Heart left ventricle (tissue), 16 donors: ENCODE measurements at regions not wholly inside any gene's neighbourhood (a gene's known extent, or its start where the extent isn't known, plus 50 kb on each side); places are given as distances from the start of the nearest gene placed in this dataset.

Experiments
- ATAC-seq, 4 donors: fragments of 200-7000 bp; cut with Tn5 transposase; one replicate each; pipeline ENCODE4 v1.9.1; 2020 to 2022; ENCODE audit warnings: moderate library complexity in 4 of 4, mild to moderate bottlenecking in 3 of 4, moderate number of reproducible peaks in 1 of 4
- DNase-seq, 5 donors: peaks; one replicate each; pipeline ENCODE4 v3.0.0-alpha.2; 2020
- H3K27ac ChIP-seq, 12 donors: fragments of 200-600 bp; sonication (generic) in 4 of 12; one replicate each; pipeline versions ENCODE4 v1.5.0 to v1.8.0; 2016 to 2022; ENCODE audit warnings: mild to moderate bottlenecking in 2 of 12
- H3K27me3 ChIP-seq, 9 donors: fragments of 200-600 bp; sonication (generic) in 2 of 9; one replicate each; pipeline versions ENCODE4 v1.5.1 to v1.8.0; 2016 to 2022; ENCODE audit warnings: mild to moderate bottlenecking in 3 of 9
- H3K36me3 ChIP-seq, 9 donors: fragments of 200-600 bp; sonication (generic) in 2 of 9; one replicate each; pipeline versions ENCODE4 v1.5.0 to v1.8.0; 2018 to 2022; ENCODE audit warnings: mild to moderate bottlenecking in 2 of 9
- H3K4me1 ChIP-seq, 12 donors: fragments of 200-600 bp; sonication (generic) in 4 of 12; one replicate each; pipeline versions ENCODE4 v1.5.0 to v1.8.0; 2016 to 2022; ENCODE audit warnings: mild to moderate bottlenecking in 3 of 12
- H3K4me3 ChIP-seq, 12 donors: fragments of 200-600 bp; sonication (generic) in 4 of 12; one replicate each; pipeline versions ENCODE4 v1.5.0 to v1.8.0; 2017 to 2022; ENCODE audit warnings: mild to moderate bottlenecking in 9 of 12, moderate library complexity in 4 of 12
- H3K9me3 ChIP-seq, 12 donors: fragments of 200-600 bp; sonication (generic) in 4 of 12; one replicate each; pipeline versions ENCODE4 v1.5.0 to v1.8.0; 2016 to 2022; ENCODE audit warnings: mild to moderate bottlenecking in 1 of 12
- CTCF ChIP-seq, 12 donors: fragments of 200-600 bp; sonication (generic) in 4 of 12; IDR thresholded peaks; one replicate each; pipeline versions ENCODE4 v1.5.0 to v1.8.0; 2018 to 2022; ENCODE audit warnings: antibody characterized with exemption in 12 of 12, mild to moderate bottlenecking in 5 of 12
- POLR2A ChIP-seq, 2 donors: fragments of 450-650 bp; IDR thresholded peaks; one replicate each; pipeline ENCODE4 v1.6.1; 2017; ENCODE audit warnings: antibody characterized with exemption in 2 of 2, mild to moderate bottlenecking in 2 of 2, moderate library complexity in 2 of 2
- WGBS, 4 donors: extraction: QIAGEN DNeasy Blood & Tissue Kit in 2 of 4; methylation state at CpG; one replicate each; pipeline versions ENCODE4 v1.1.5 to v1.1.7; 2013 to 2018; 5-methylcytosine and 5-hydroxymethylcytosine counted together
- intact Hi-C, 10 donors: fragments of 100-400 bp; cut with DNase I; formaldehyde crosslinking; loops; one replicate each; pipeline versions ENCODE4 v1.11.1 to v1.14.2; 2022
- donor health status: ischemic (EF 13 %, LVEDD 7.1; RV severe dilation, severe dysfunction).
- donor health status: healthy with polysubstance abuse.
- donor health status: DM: no; HTN: yes; CAD: no.
- donor health status: DM: no; HTN: no; CAD: no.
- donor health status: ischemic (EF 25% LVEDD 6.9; RV normal size, moderate dysfunction).
- donor health status: ischemic (EF 25% LVEDD 5.7; RV mildly dilated, moderate dysfunction).
- donor health status: healthy.
- donor health status: DM: yes; HTN: yes; CAD: no.
- donor health status: ischemic (EF 35%, LVEDD 5.7; RV mildly dilated, moderate dysfunction).
- donor health status: nonischemic (EF 11% LVEDD 7.7; RV severe dilation, severe dysfunction).
- donor health status: DM: yes; HTN: yes; CAD: no.
- donor health status: PGD.
- donor health status: ischemic (EF 29% LVEDD 5.4; RV normal size, mild dysfunction).
- donor health status: nonischemic (EF 23%, LVEDD 6.1; RV moderate dilation, normal function).

- DNase-seq = no peak
- Histone ChIP-seq H3K9me3 (no peaks in the 10 kb centered on the region), H3K4me3 (no peak overlapping the region), H3K36me3 (no peaks in the 10 kb centered on the region), H3K27ac (peak overlapping the region in 1 of 12 donors; percentile 30), H3K4me1 (peaks cover 0 to 9% (median 2%) of the 10 kb centered on the region in 12 donors), H3K27me3 (no peaks in the 10 kb centered on the region)
- WGBS, 4 donors = 94 to 100% (median 97%) methylated on average over 3 of the region's 3 CpGs
- intact Hi-C loops = loop anchor here in 1 of 10 donors (5.0 kb wide), 1 partner anchor 37 kb away; no protein-coding TSS in a partner anchor
- ATAC-seq = no peak
- TF ChIP-seq CTCF (IDR thresholded peaks at IDR 0.05) = no peak
- no peak for TF ChIP-seq POLR2A (IDR thresholded peaks at IDR 0.05)
These were observed 60.0 kb upstream of the CHD2 start for GRCh38 chr15:92840149-92840548.

GRCh38 chr15:92843326-92843725 is 56.8 kb upstream of the CHD2 start:
- 96 to 98% (median 98%) methylated on average over 8 of the region's 8 CpGs for WGBS, 4 donors
- Histone ChIP-seq H3K27me3 (no peaks in the 10 kb centered on the region), H3K9me3 (no peaks in the 10 kb centered on the region), H3K36me3 (no peaks in the 10 kb centered on the region), H3K4me3 (no peak overlapping the region), H3K4me1 (peaks cover 0 to 27% (median 9%) of the 10 kb centered on the region in 12 donors), H3K27ac (no peak overlapping the region)
- DNase-seq (no peak), ATAC-seq (no peak)
- intact Hi-C loops = loop anchor here in 1 of 10 donors (5.0 kb wide), 1 partner anchor 34 kb away; no protein-coding TSS in a partner anchor
- TF ChIP-seq CTCF (IDR thresholded peaks at IDR 0.05) (no peak), POLR2A (IDR thresholded peaks at IDR 0.05) (no peak)

GRCh38 chr15:92843814-92844213 is 56.3 kb upstream of the CHD2 start:
- DNase-seq = no peak
- WGBS, 4 donors = 94 to 96% (median 95%) methylated on average over 7 of the region's 7 CpGs

GRCh38 chr15:92845126-92845508 is 55.0 kb upstream of the CHD2 start:
- ATAC-seq (peak; percentile 51 to 71 (median 61)), DNase-seq (no peak)
- intact Hi-C loops = no loop called here
- H3K36me3 ChIP-seq = no peaks in the 10 kb centered on the region
- TF ChIP-seq CTCF (IDR thresholded peaks at IDR 0.05) = no peak
- no peak for TF ChIP-seq POLR2A (IDR thresholded peaks at IDR 0.05)
- peaks cover 0 to 43% (median 9%) of the 10 kb centered on the region in 12 donors for H3K4me1 ChIP-seq
- peak overlapping the region in 3 of 12 donors; percentile 4 to 88 (median 4) for H3K27ac ChIP-seq
- H3K27me3 ChIP-seq = no peaks in the 10 kb centered on the region
- H3K4me3 ChIP-seq = peak overlapping the region in 1 of 12 donors; percentile 21
- no peaks in the 10 kb centered on the region for H3K9me3 ChIP-seq

More at GRCh38 chr15:92843814-92844213, 56.3 kb upstream of the CHD2 start:
- H3K36me3 ChIP-seq = no peaks in the 10 kb centered on the region
- no peak overlapping the region for H3K27ac ChIP-seq
- H3K4me1 ChIP-seq = peaks cover 0 to 32% (median 9%) of the 10 kb centered on the region in 12 donors
- ATAC-seq = no peak
- H3K9me3 ChIP-seq = no peaks in the 10 kb centered on the region
- no peaks in the 10 kb centered on the region for H3K27me3 ChIP-seq
- intact Hi-C loops = loop anchor here in 1 of 10 donors (5.0 kb wide), 1 partner anchor 33 kb away; no protein-coding TSS in a partner anchor
- H3K4me3 ChIP-seq = no peak overlapping the region
- TF ChIP-seq CTCF (IDR thresholded peaks at IDR 0.05) = no peak
- no peak for TF ChIP-seq POLR2A (IDR thresholded peaks at IDR 0.05)
